K562 (cell line): ENCODE measurements at regions not wholly inside any gene's neighbourhood (a gene's known extent, or its start where the extent isn't known, plus 50 kb on each side); places are given as distances from the start of the nearest gene placed in this dataset.

Source experiments
- ATAC-seq: fragments of 200-7000 bp; cut with Tn5 transposase; 3 replicates; pipeline ENCODE4 v1.9.1; 2020; ENCODE audit warnings: moderate library complexity
- BruUV-seq: library from RNA; stranded (reverse); fragments of 400-500 nt; replicated peaks from 2 replicates; lab custom pipeline; 2021; lab: Mats Ljungman, UMichigan
- CTCF ChIA-PET: fragments of 300-600 bp; formaldehyde crosslinking; extraction: SDS; loops from one replicate; lab custom pipeline; 2021; ENCODE audit warnings: low intra/inter-chr PET ratio; lab: Yijun Ruan, JAX
- POLR2A ChIA-PET: fragments of 300-600, 350-650 bp; sonication (Branson Sonifier 250); formaldehyde crosslinking; extraction: SDS; loops from one replicate; lab custom pipeline; 2021; ENCODE audit warnings: antibody characterized with exemption, inconsistent platforms; lab: Yijun Ruan, JAX
- DNase-seq, 4 experiments: peaks; one replicate each; pipeline versions ENCODE4 v3.0.0 to v3.0.0-alpha.2; 2011 to 2018; ENCODE audit warnings: low spot score in 3 of 4, mixed read lengths in 3 of 4; ENCODE audit errors: extremely low read depth in 1 of 4
- FAIRE-seq: peaks from 2 replicates; lab custom pipeline; 2011; peaks lifted over from hg19 to GRCh38; lab: Jason Lieb, UNC
- H2AFZ ChIP-seq: 2 replicates; pipeline ENCODE4 v1.6.0; 2011; ENCODE audit warnings: low read depth, low read length, control low read depth, inconsistent platforms
- H3K27ac ChIP-seq: fragments of 200-600 bp; 3 replicates; pipeline ENCODE4 v1.8.0; 2011; ENCODE audit warnings: low read depth, mild to moderate bottlenecking, control low read depth, inconsistent platforms, low read length, moderate library complexity, mixed read lengths; ENCODE audit errors: extremely low read depth
- H3K27me3 ChIP-seq, 2 experiments: fragments of 300-600 bp in 1 of 2; 2 replicates in 1 of 2; 3 replicates in 1 of 2; pipeline versions ENCODE4 v1.6.0 to v1.8.0; 2011; ENCODE audit warnings: inconsistent platforms in 2 of 2, low read length in 2 of 2, mild to moderate bottlenecking in 1 of 2, mixed read lengths in 1 of 2, moderate library complexity in 1 of 2; ENCODE audit not compliant: control insufficient read depth in 2 of 2, insufficient read depth in 2 of 2
- H3K36me3 ChIP-seq: fragments of 300-600 bp; 3 replicates; pipeline ENCODE4 v1.8.0; 2011; ENCODE audit warnings: mild to moderate bottlenecking, low read length, inconsistent platforms; ENCODE audit not compliant: control insufficient read depth, insufficient read depth
- H3K4me1 ChIP-seq, 2 experiments: fragments of 200-600 bp in 1 of 2; replicated peaks in 1 of 2; 2 replicates in 1 of 2; 3 replicates in 1 of 2; pipeline versions ENCODE4 v1.5.1 to v1.8.0; 2011; ENCODE audit warnings: inconsistent platforms in 2 of 2, low read length in 2 of 2, mild to moderate bottlenecking in 1 of 2, mixed read lengths in 1 of 2, moderate library complexity in 1 of 2; ENCODE audit not compliant: control insufficient read depth in 2 of 2, insufficient read depth in 2 of 2
- H3K4me2 ChIP-seq: 2 replicates; pipeline ENCODE4 v1.6.1; 2011; ENCODE audit warnings: low read length, control low read depth, inconsistent platforms, mixed read lengths; ENCODE audit not compliant: insufficient read depth
- H3K4me3 ChIP-seq: fragments of 200-600 bp; sonication (generic), shearing (Covaris generic); 2 replicates; pipeline ENCODE4 v1.5.1; 2016; ENCODE audit warnings: control low read depth, inconsistent platforms
- H3K79me2 ChIP-seq: fragments of 200-600 bp; 3 replicates; pipeline ENCODE4 v1.8.0; 2011; ENCODE audit warnings: low read length, inconsistent platforms; ENCODE audit not compliant: control insufficient read depth, insufficient read depth
- H3K9ac ChIP-seq, 2 experiments: 2 replicates each; pipeline versions ENCODE4 v1.6.0 to v1.6.1; 2011; ENCODE audit warnings: low read depth in 2 of 2, low read length in 2 of 2, control low read depth in 1 of 2, inconsistent platforms in 1 of 2, mild to moderate bottlenecking in 1 of 2, mixed read lengths in 1 of 2; ENCODE audit not compliant: insufficient read depth in 1 of 2
- H3K9me1 ChIP-seq: one replicate; pipeline ENCODE4 v1.6.0; 2011; ENCODE audit warnings: inconsistent platforms, mild to moderate bottlenecking, low read length, moderate library complexity; ENCODE audit not compliant: control insufficient read depth, insufficient read depth
- H3K9me3 ChIP-seq: replicated peaks from 2 replicates; pipeline ENCODE4 v1.5.1; 2011; ENCODE audit warnings: low read depth, low read length, inconsistent platforms; ENCODE audit not compliant: control insufficient read depth, insufficient read depth
- H4K20me1 ChIP-seq: replicated peaks from 2 replicates; pipeline ENCODE4 v1.6.1; 2011; ENCODE audit warnings: low read length, inconsistent platforms, mixed read lengths; ENCODE audit not compliant: control insufficient read depth, insufficient read depth
- HDAC8 ChIP-seq: fragments of 450-650 bp; IDR thresholded peaks from 2 replicates; pipeline ENCODE4 v1.6.1; 2016; ENCODE audit warnings: mild to moderate bottlenecking, missing genetic modification characterization, moderate library complexity, missing compliant biosample characterization
- MCM3 ChIP-seq: fragments of 450-650 bp; IDR thresholded peaks from 2 replicates; pipeline ENCODE4 v1.6.1; 2016
- MITF ChIP-seq: IDR thresholded peaks from 2 replicates; pipeline ENCODE4 v1.6.1; 2014; ENCODE audit warnings: antibody characterized with exemption
- PRMT5 ChIP-seq: sonication (generic); formaldehyde crosslinking; IDR thresholded peaks from 2 replicates; pipeline ENCODE4 v1.5.0; 2020; ENCODE audit warnings: missing genetic modification reagents
- SMAD1 ChIP-seq: fragments of 150-350 bp; IDR thresholded peaks from 2 replicates; pipeline ENCODE4 v1.6.1; 2014; ENCODE audit warnings: low read length, low read depth; ENCODE audit not compliant: partially characterized antibody
- ZNF282 ChIP-seq: sonication (generic); formaldehyde crosslinking; IDR thresholded peaks from 2 replicates; pipeline ENCODE4 v1.8.1; 2023; ENCODE audit warnings: missing genetic modification reagents
- WGBS: fragments of 100-300 bp; shearing (Covaris generic); methylation state at CpG from one replicate; pipeline ENCODE4 v1.1.6; 2016; ENCODE audit warnings: low coverage, mixed read lengths; ENCODE audit not compliant: insufficient coverage; ENCODE audit errors: missing lambda C conversion rate; 5-methylcytosine and 5-hydroxymethylcytosine counted together
- in situ Hi-C: fragments of 300-500 bp; cut with MboI; formaldehyde crosslinking; loops from 4 replicates; pipeline ENCODE4 v1.15.0; 2018; ENCODE audit warnings: inconsistent platforms, mixed read lengths
- intact Hi-C: fragments of 100-400 bp; cut with micrococcal nuclease; formaldehyde crosslinking; loops from 2 replicates; pipeline ENCODE4 v1.14.2; 2022

- DNase-seq (no peak), FAIRE-seq (no peak), ATAC-seq (no peak)
- POLR2A ChIA-PET = interaction anchor here (1.0 kb wide), 1 partner anchor 10 kb away, joined by 3 read pairs; no protein-coding TSS in a partner anchor
- no peaks in the 10 kb centered on the region; the same call in none of the 2 replicates for H3K9me3 ChIP-seq
- H3K4me2 ChIP-seq = no peak overlapping the region
- no peaks in the 10 kb centered on the region for H3K27me3 ChIP-seq
- no peaks in the 10 kb centered on the region for H4K20me1 ChIP-seq
- no peaks in the 10 kb centered on the region for H3K79me2 ChIP-seq
- H3K9me1 ChIP-seq = no peaks in the 10 kb centered on the region
- no peak overlapping the region for H3K4me3 ChIP-seq
- CTCF ChIA-PET = no interaction called here
- in situ Hi-C loops (no loop called here), intact Hi-C loops (no loop called here)
- 0% methylated on average over 1 of the region's 1 CpG for WGBS
- H2AFZ ChIP-seq = no peak overlapping the region
- BruUV-seq = no TSS peak
- no peaks in the 10 kb centered on the region for H3K36me3 ChIP-seq
- H3K4me1 ChIP-seq = no peaks in the 10 kb centered on the region
- no peak overlapping the region for H3K27ac ChIP-seq
- H3K9ac ChIP-seq = no peak overlapping the region
- TF ChIP-seq ZNF282 (CRISPR knock-in tag) (no peak), MITF (no peak), HDAC8 (no peak), MCM3 (no peak), SMAD1 (no peak), PRMT5 (CRISPR knock-in tag) (no peak)
These were observed 169.3 kb downstream of the SEC16B start for GRCh38 chr1:177800400-177801088.
